Breast epithelium (tissue), 3 donors: ENCODE measurements at regions not wholly inside any gene's neighbourhood (a gene's known extent, or its start where the extent isn't known, plus 50 kb on each side); places are given as distances from the start of the nearest gene placed in this dataset.
"Not testable (repeated sequence)": the region's sequence is repeated elsewhere in the genome, so short reads cannot be mapped to it uniquely, and the experiment has no call there.

ENCODE experiments used
- POLR2AphosphoS5 ChIP-seq, 3 donors: sonication (generic); formaldehyde crosslinking; IDR thresholded peaks; one replicate each; pipeline ENCODE4 v1.6.1; 2017; ENCODE audit warnings: antibody characterized with exemption in 3 of 3
- TF ChIP-seq, protein P1 (sequence below), 3 donors: fragments of 450-650 bp; IDR thresholded peaks; one replicate each; pipeline ENCODE4 v1.5.1; 2016 to 2017; ENCODE audit warnings: antibody characterized with exemption in 3 of 3, mild to moderate bottlenecking in 3 of 3, moderate library complexity in 3 of 3

DNA sequence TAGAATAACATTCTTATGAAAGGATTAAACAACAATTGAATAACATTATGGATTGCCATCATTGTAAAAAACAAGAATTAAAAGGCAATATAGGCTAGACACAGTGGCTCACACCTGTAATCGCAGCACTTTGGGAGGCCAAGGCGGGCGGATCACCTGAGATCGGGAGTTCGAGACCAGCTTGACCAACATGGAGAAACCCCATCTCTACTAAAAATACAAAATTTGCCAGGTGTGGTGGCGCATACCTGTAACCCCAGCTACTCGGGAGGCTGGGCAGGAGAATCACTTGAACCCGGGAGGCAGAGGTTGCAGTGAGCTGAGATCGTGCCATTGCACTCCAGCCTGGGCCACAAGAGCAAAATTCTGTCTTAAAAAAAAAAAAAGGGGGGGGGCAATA lies 63.2 kb downstream of the OR2B2 start:
- not testable (repeated sequence) for TF ChIP-seq POLR2AphosphoS5 (IDR thresholded peaks at IDR 0.05)
- TF ChIP-seq, protein P1, sequence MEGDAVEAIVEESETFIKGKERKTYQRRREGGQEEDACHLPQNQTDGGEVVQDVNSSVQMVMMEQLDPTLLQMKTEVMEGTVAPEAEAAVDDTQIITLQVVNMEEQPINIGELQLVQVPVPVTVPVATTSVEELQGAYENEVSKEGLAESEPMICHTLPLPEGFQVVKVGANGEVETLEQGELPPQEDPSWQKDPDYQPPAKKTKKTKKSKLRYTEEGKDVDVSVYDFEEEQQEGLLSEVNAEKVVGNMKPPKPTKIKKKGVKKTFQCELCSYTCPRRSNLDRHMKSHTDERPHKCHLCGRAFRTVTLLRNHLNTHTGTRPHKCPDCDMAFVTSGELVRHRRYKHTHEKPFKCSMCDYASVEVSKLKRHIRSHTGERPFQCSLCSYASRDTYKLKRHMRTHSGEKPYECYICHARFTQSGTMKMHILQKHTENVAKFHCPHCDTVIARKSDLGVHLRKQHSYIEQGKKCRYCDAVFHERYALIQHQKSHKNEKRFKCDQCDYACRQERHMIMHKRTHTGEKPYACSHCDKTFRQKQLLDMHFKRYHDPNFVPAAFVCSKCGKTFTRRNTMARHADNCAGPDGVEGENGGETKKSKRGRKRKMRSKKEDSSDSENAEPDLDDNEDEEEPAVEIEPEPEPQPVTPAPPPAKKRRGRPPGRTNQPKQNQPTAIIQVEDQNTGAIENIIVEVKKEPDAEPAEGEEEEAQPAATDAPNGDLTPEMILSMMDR (IDR thresholded peaks at IDR 0.05), result not testable (repeated sequence)
